CD14-positive monocyte (primary cell): ENCODE measurements at regions not wholly inside any gene's neighbourhood (a gene's known extent, or its start where the extent isn't known, plus 50 kb on each side); places are given as distances from the start of the nearest gene placed in this dataset.

Experiments
- DNase-seq, 3 donors: peaks; one replicate each; pipeline ENCODE4 v3.0.0-alpha.2; 2011 to 2022
- H2AFZ ChIP-seq: 2 replicates; pipeline ENCODE4 v1.6.0; 2012; ENCODE audit warnings: mild to moderate bottlenecking, low read depth, low read length, inconsistent platforms; ENCODE audit not compliant: insufficient read depth, poor library complexity, severe bottlenecking
- H3K27ac ChIP-seq, 2 donors: 1 replicate in 1 of 2; 2 replicates in 1 of 2; pipeline ENCODE4 v1.5.1; 2012 to 2013; ENCODE audit warnings: low read length in 2 of 2, control low read depth in 1 of 2, inconsistent platforms in 1 of 2, low read depth in 1 of 2, mild to moderate bottlenecking in 1 of 2
- H3K27me3 ChIP-seq, 2 donors: one replicate each; pipeline versions ENCODE4 v1.6.0 to v1.6.1; 2011 to 2013; ENCODE audit warnings: low read length in 2 of 2; ENCODE audit not compliant: control insufficient read depth in 2 of 2, insufficient read depth in 2 of 2
- H3K36me3 ChIP-seq, 2 donors: replicated peaks in 1 of 2; 1 replicate in 1 of 2; 2 replicates in 1 of 2; pipeline versions ENCODE4 v1.5.1 to v1.6.1; 2012 to 2013; ENCODE audit warnings: low read length in 2 of 2, control low read depth in 1 of 2, inconsistent platforms in 1 of 2, mild to moderate bottlenecking in 1 of 2; ENCODE audit not compliant: insufficient read depth in 2 of 2, control insufficient read depth in 1 of 2
- H3K4me1 ChIP-seq, 2 donors: 1 replicate in 1 of 2; 2 replicates in 1 of 2; pipeline versions ENCODE4 v1.5.1 to v1.6.1; 2012 to 2013; ENCODE audit warnings: low read length in 2 of 2, control low read depth in 1 of 2, inconsistent platforms in 1 of 2, mild to moderate bottlenecking in 1 of 2, moderate library complexity in 1 of 2; ENCODE audit not compliant: insufficient read depth in 2 of 2, control insufficient read depth in 1 of 2
- H3K4me2 ChIP-seq: replicated peaks from 2 replicates; pipeline ENCODE3; 2012; ENCODE audit warnings: low read length, moderate library complexity, mild to moderate bottlenecking; ENCODE audit not compliant: poor library complexity, severe bottlenecking; ENCODE audit errors: extremely low read depth
- H3K4me3 ChIP-seq, 3 experiments: fragments of 200-600 bp in 1 of 3; sonication (generic) in 1 of 3; replicated peaks in 1 of 3; 1 replicate in 2 of 3; 2 replicates in 1 of 3; pipeline ENCODE4 v1.5.1; 2011 to 2013; ENCODE audit warnings: low read length in 3 of 3, mild to moderate bottlenecking in 3 of 3, control low read depth in 2 of 3, low read depth in 2 of 3, inconsistent platforms in 1 of 3, moderate library complexity in 1 of 3
- H3K79me2 ChIP-seq: 2 replicates; pipeline ENCODE4 v1.6.0; 2012; ENCODE audit warnings: mild to moderate bottlenecking, control low read depth, inconsistent platforms, low read length, moderate library complexity; ENCODE audit not compliant: insufficient read depth
- H3K9ac ChIP-seq: 2 replicates; pipeline ENCODE4 v1.6.0; 2017; ENCODE audit warnings: low read length, mild to moderate bottlenecking; ENCODE audit not compliant: insufficient read depth, poor library complexity, severe bottlenecking
- H3K9me3 ChIP-seq, 2 donors: replicated peaks in 1 of 2; 1 replicate in 1 of 2; 2 replicates in 1 of 2; pipeline versions ENCODE4 v1.5.1 to v1.6.1; 2012 to 2013; ENCODE audit warnings: low read length in 2 of 2, control low read depth in 1 of 2; ENCODE audit not compliant: control insufficient read depth in 1 of 2, insufficient read depth in 1 of 2
- H4K20me1 ChIP-seq: 2 replicates; pipeline ENCODE4 v1.6.0; 2012; ENCODE audit warnings: mild to moderate bottlenecking, low read length, control low read depth, moderate library complexity; ENCODE audit not compliant: insufficient read depth
- H3K27ac Mint-ChIP-seq, 7 donors: one replicate each; pipeline ENCODE4 v1.8.0; 2020; ENCODE audit warnings: mild to moderate bottlenecking in 7 of 7, mixed read lengths in 7 of 7, moderate library complexity in 6 of 7, inconsistent platforms in 2 of 7
- H3K27me3 Mint-ChIP-seq, 3 donors: one replicate each; pipeline ENCODE4 v1.8.0; 2021 to 2022; ENCODE audit warnings: low read depth in 3 of 3, mild to moderate bottlenecking in 3 of 3, mixed read lengths in 3 of 3, moderate library complexity in 3 of 3, inconsistent platforms in 1 of 3
- H3K36me3 Mint-ChIP-seq, 2 donors: one replicate each; pipeline ENCODE4 v1.8.0; 2020; ENCODE audit warnings: mixed read lengths in 2 of 2, inconsistent platforms in 1 of 2, mild to moderate bottlenecking in 1 of 2
- H3K4me1 Mint-ChIP-seq: one replicate; pipeline ENCODE4 v1.8.0; 2020; ENCODE audit warnings: mild to moderate bottlenecking, mixed read lengths
- H3K4me3 Mint-ChIP-seq, 2 donors: one replicate each; pipeline ENCODE4 v1.8.0; 2020; ENCODE audit warnings: mild to moderate bottlenecking in 2 of 2, mixed read lengths in 2 of 2, moderate library complexity in 1 of 2
- H3K9me3 Mint-ChIP-seq, 7 donors: one replicate each; pipeline ENCODE4 v1.8.0; 2020 to 2022; ENCODE audit warnings: mixed read lengths in 7 of 7, mild to moderate bottlenecking in 6 of 7, moderate library complexity in 6 of 7, inconsistent platforms in 2 of 7
- CTCF ChIP-seq: fragments of 200-600 bp; IDR thresholded peaks from one replicate; pipeline ENCODE4 v1.8.0; 2022; ENCODE audit warnings: antibody characterized with exemption, mild to moderate bottlenecking
- WGBS: methylation state at CpG from one replicate; pipeline ENCODE4 v1.1.5; 2013; ENCODE audit warnings: missing lambda C conversion rate; ENCODE audit not compliant: insufficient coverage; 5-methylcytosine and 5-hydroxymethylcytosine counted together
- intact Hi-C, 2 donors: fragments of 100-400 bp; cut with micrococcal nuclease; formaldehyde crosslinking; loops; one replicate each; pipeline versions ENCODE4 v1.15.0 to v1.15.1; 2023

GRCh38 chr17:65389426-65389825, 172.0 kb downstream of the AXIN2 start:
- H3K4me1 ChIP-seq = no peaks in the 10 kb centered on the region
- intact Hi-C loops = no loop called here
- no peak overlapping the region for H2AFZ ChIP-seq
- Mint-ChIP-seq H3K4me1 (no peaks in the 10 kb centered on the region), H3K27me3 (peaks cover 2 to 8% (median 6%) of the 10 kb centered on the region in 3 donors), H3K9me3 (peaks cover 0 to 21% (median 10%) of the 10 kb centered on the region in 7 donors), H3K36me3 (no peaks in the 10 kb centered on the region), H3K27ac (no peak overlapping the region), H3K4me3 (no peak overlapping the region)
- H3K4me2 ChIP-seq = no peak overlapping the region
- H4K20me1 ChIP-seq = no peaks in the 10 kb centered on the region
- 89% methylated on average over 1 of the region's 1 CpG for WGBS
- no peak overlapping the region for H3K9ac ChIP-seq
- H3K79me2 ChIP-seq = no peaks in the 10 kb centered on the region
- no peak overlapping the region for H3K4me3 ChIP-seq
- no peaks in the 10 kb centered on the region for H3K27me3 ChIP-seq
- H3K9me3 ChIP-seq = peaks cover 0 to 3% of the 10 kb centered on the region in 2 donors
- H3K27ac ChIP-seq = no peak overlapping the region
- TF ChIP-seq CTCF = no peak
- no peak for DNase-seq
- H3K36me3 ChIP-seq = no peaks in the 10 kb centered on the region

GRCh38 chr17:65388911-65389310, 172.5 kb downstream of the AXIN2 start:
- Histone ChIP-seq H3K4me2 (no peak overlapping the region), H3K4me3 (no peak overlapping the region), H3K4me1 (no peaks in the 10 kb centered on the region), H3K27me3 (no peaks in the 10 kb centered on the region), H3K9ac (no peak overlapping the region), H3K79me2 (no peaks in the 10 kb centered on the region), H3K36me3 (no peaks in the 10 kb centered on the region), H3K27ac (no peak overlapping the region), H3K9me3 (peaks cover 0 to 3% of the 10 kb centered on the region in 2 donors), H2AFZ (no peak overlapping the region), H4K20me1 (no peaks in the 10 kb centered on the region)
- no peak overlapping the region for H3K4me3 Mint-ChIP-seq
- no CpG with 5 or more reads among the region's 1 CpG for WGBS
- no peaks in the 10 kb centered on the region for H3K4me1 Mint-ChIP-seq
- H3K36me3 Mint-ChIP-seq = no peaks in the 10 kb centered on the region
- H3K9me3 Mint-ChIP-seq = peaks cover 0 to 21% (median 10%) of the 10 kb centered on the region in 7 donors
- H3K27ac Mint-ChIP-seq = no peak overlapping the region
- intact Hi-C loops = no loop called here
- no peak for DNase-seq
- TF ChIP-seq CTCF = no peak
- peaks cover 2 to 8% (median 6%) of the 10 kb centered on the region in 3 donors for H3K27me3 Mint-ChIP-seq
